Suprapubic skin (tissue), 4 donors: ENCODE measurements at regions not wholly inside any gene's neighbourhood (a gene's known extent, or its start where the extent isn't known, plus 50 kb on each side); places are given as distances from the start of the nearest gene placed in this dataset.
"Not testable (repeated sequence)": the region's sequence is repeated elsewhere in the genome, so short reads cannot be mapped to it uniquely, and the experiment has no call there.

Experiments used
- DNase-seq, 2 donors: peaks; one replicate each; pipeline ENCODE4 v3.0.0-alpha.2; 2019; ENCODE audit warnings: low spot score in 2 of 2
- H3K27ac ChIP-seq: fragments of 200-600 bp; sonication (generic); one replicate; pipeline ENCODE4 v1.5.1; 2019
- H3K27me3 ChIP-seq: fragments of 200-600 bp; sonication (generic); one replicate; pipeline ENCODE4 v1.5.1; 2019
- H3K36me3 ChIP-seq: fragments of 200-600 bp; sonication (generic); one replicate; pipeline ENCODE4 v1.5.1; 2019
- H3K4me1 ChIP-seq: fragments of 200-600 bp; sonication (generic); one replicate; pipeline ENCODE4 v1.5.1; 2019
- H3K4me3 ChIP-seq: fragments of 200-600 bp; sonication (generic); one replicate; pipeline ENCODE4 v1.5.1; 2019; ENCODE audit warnings: mild to moderate bottlenecking
- H3K9me3 ChIP-seq: fragments of 200-600 bp; sonication (generic); one replicate; pipeline ENCODE4 v1.5.1; 2019
- EP300 ChIP-seq: sonication (generic); formaldehyde crosslinking; IDR thresholded peaks from one replicate; pipeline ENCODE4 v1.6.1; 2017; ENCODE audit warnings: antibody characterized with exemption
- POLR2A ChIP-seq, 2 donors: fragments of 450-650 bp; IDR thresholded peaks; one replicate each; pipeline ENCODE4 v1.6.1; 2017; ENCODE audit warnings: antibody characterized with exemption in 2 of 2, mild to moderate bottlenecking in 2 of 2, moderate library complexity in 2 of 2
- POLR2AphosphoS5 ChIP-seq, 3 donors: sonication (generic); formaldehyde crosslinking; IDR thresholded peaks; one replicate each; pipeline ENCODE4 v1.6.1; 2017; ENCODE audit warnings: antibody characterized with exemption in 3 of 3
- WGBS: methylation state at CpG from one replicate; pipeline ENCODE4 v1.1.5; 2018; 5-methylcytosine and 5-hydroxymethylcytosine counted together
- TF ChIP-seq, protein P1 (sequence below), 2 donors: fragments of 200-600 bp in 1 of 2; fragments of 450-650 bp in 1 of 2; sonication (generic) in 1 of 2; IDR thresholded peaks; one replicate each; pipeline ENCODE4 v1.5.1; 2016 to 2019; ENCODE audit warnings: antibody characterized with exemption in 2 of 2, mild to moderate bottlenecking in 1 of 2, moderate library complexity in 1 of 2

- Histone ChIP-seq H3K4me3 (no peak overlapping the region), H3K9me3 (no peaks in the 10 kb centered on the region), H3K27ac (no peak overlapping the region), H3K4me1 (no peaks in the 10 kb centered on the region), H3K27me3 (peaks cover 9% of the 10 kb centered on the region), H3K36me3 (no peaks in the 10 kb centered on the region)
- 57% methylated on average over 2 of the region's 2 CpGs for WGBS
- no peak for DNase-seq
- TF ChIP-seq POLR2AphosphoS5 (IDR thresholded peaks at IDR 0.05) (no peak), EP300 (no peak), POLR2A (IDR thresholded peaks at IDR 0.05) (no peak)
- TF ChIP-seq, protein P1, sequence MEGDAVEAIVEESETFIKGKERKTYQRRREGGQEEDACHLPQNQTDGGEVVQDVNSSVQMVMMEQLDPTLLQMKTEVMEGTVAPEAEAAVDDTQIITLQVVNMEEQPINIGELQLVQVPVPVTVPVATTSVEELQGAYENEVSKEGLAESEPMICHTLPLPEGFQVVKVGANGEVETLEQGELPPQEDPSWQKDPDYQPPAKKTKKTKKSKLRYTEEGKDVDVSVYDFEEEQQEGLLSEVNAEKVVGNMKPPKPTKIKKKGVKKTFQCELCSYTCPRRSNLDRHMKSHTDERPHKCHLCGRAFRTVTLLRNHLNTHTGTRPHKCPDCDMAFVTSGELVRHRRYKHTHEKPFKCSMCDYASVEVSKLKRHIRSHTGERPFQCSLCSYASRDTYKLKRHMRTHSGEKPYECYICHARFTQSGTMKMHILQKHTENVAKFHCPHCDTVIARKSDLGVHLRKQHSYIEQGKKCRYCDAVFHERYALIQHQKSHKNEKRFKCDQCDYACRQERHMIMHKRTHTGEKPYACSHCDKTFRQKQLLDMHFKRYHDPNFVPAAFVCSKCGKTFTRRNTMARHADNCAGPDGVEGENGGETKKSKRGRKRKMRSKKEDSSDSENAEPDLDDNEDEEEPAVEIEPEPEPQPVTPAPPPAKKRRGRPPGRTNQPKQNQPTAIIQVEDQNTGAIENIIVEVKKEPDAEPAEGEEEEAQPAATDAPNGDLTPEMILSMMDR (IDR thresholded peaks at IDR 0.05): no peak
These were observed 91.1 kb upstream of the ZBTB18 start for GRCh38 chr1:243959998-243960397.

DNA sequence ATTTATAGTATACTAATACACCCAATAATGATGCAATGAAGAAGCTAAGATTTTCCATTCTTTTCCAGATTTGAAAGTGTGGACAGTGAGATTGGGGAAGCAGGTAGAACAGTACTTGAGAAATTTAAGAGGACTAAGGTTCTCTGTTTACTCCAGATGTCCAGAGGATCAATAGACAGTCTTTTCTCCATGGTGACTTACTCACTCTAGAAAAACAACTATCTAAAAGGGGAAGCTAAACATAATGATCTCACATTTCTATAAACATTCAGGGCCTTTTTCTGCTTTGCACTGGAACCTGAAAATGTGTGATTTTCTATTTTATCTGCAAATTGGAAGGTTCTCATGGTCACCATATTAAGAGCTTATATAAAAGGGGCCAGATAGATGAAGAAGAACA is 93.9 kb upstream of the ZBTB18 start:
- no peaks in the 10 kb centered on the region for H3K9me3 ChIP-seq
- H3K4me1 ChIP-seq: no peaks in the 10 kb centered on the region
- H3K4me3 ChIP-seq: no peak overlapping the region
- peaks cover 7% of the 10 kb centered on the region for H3K27me3 ChIP-seq
- TF ChIP-seq, protein P1 (IDR thresholded peaks at IDR 0.05): no peak
- TF ChIP-seq POLR2AphosphoS5 (IDR thresholded peaks at IDR 0.05): no peak
- no peak for TF ChIP-seq POLR2A (IDR thresholded peaks at IDR 0.05)
- no peak for TF ChIP-seq EP300
- no peak for DNase-seq
- H3K27ac ChIP-seq: no peak overlapping the region
- H3K36me3 ChIP-seq: no peaks in the 10 kb centered on the region

DNA sequence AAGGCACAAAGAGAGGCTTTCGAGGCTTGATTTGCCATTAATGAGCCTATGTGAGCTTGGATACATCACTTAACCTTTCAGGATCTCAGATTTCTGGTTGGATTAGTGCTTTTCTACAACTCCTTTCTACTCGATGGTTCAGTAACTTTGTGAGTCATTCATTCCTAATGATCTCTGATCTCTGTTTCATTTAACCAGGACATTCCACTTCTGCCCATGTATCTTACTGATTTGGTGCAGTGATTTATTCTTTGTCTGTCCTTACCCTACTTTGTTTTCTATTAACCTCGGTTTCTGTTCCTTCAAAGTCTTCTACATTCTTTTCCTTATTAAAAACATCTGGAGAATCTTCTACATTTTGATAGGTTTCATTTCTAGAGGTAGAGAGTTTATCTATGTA is 94.6 kb upstream of the ZBTB18 start:
- 59% methylated on average over 3 of the region's 3 CpGs for WGBS
- TF ChIP-seq POLR2A (IDR thresholded peaks at IDR 0.05) (no peak), EP300 (no peak), POLR2AphosphoS5 (IDR thresholded peaks at IDR 0.05) (no peak)
- TF ChIP-seq, protein P1 (IDR thresholded peaks at IDR 0.05): no peak
- H3K36me3 ChIP-seq: no peaks in the 10 kb centered on the region
- H3K4me3 ChIP-seq: no peak overlapping the region
- DNase-seq: no peak
- H3K27ac ChIP-seq: no peak overlapping the region
- H3K4me1 ChIP-seq: no peaks in the 10 kb centered on the region
- no peaks in the 10 kb centered on the region for H3K9me3 ChIP-seq
- H3K27me3 ChIP-seq: peaks cover 6% of the 10 kb centered on the region

GRCh38 chr1:243951207-243951606 is 99.9 kb upstream of the ZBTB18 start:
- WGBS: 89% methylated on average over 11 of the region's 11 CpGs
- not testable (repeated sequence) for H3K27ac ChIP-seq, H3K4me3 ChIP-seq, DNase-seq, H3K4me1 ChIP-seq, H3K9me3 ChIP-seq, H3K36me3 ChIP-seq, H3K27me3 ChIP-seq

DNA sequence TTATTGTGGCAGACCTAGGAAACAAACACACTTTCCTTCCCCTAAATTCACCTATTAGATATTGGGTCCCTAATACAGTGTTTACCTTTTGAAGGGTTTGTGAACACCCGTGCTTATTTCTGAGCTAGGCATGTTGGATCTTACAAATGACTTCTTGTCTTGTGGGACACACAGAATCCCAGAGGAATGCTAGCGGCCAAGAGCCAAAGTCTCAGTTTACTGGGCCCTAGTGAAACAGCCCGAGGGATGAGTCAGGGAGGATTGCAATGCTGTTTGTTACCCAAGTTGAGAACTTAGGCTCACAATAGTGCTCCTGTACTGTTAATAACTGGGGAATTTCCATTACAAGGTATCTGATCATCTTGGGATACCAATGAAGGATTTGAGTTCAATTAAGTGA is 100.1 kb upstream of the AKT3 start:
- no peak for DNase-seq

DNA sequence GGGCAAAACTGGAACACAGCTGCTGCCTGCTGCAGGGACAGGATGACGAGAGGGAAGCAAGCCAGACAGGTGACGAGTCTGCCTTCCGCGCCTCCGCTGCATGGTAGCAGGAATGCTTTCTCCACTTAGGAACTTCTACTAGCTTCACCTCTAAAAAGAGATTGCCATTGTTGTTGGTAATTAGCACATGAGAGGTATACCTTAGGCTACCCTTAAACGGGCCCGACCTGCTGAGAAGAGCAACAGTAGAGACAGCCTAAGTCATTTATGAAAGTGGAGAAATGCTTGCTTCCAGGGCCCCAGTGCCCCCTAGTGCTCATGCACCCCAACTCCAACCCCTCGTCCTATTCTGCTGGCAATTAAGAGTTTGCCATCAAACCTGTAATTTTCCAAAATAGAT is 96.9 kb upstream of the AKT3 start:
- no peaks in the 10 kb centered on the region for H3K27me3 ChIP-seq
- no peak for DNase-seq
- H3K4me1 ChIP-seq: no peaks in the 10 kb centered on the region
- 71% methylated on average over 8 of the region's 8 CpGs for WGBS
- H3K9me3 ChIP-seq: no peaks in the 10 kb centered on the region
- H3K4me3 ChIP-seq: no peak overlapping the region
- H3K27ac ChIP-seq: no peak overlapping the region
- H3K36me3 ChIP-seq: no peaks in the 10 kb centered on the region
- TF ChIP-seq POLR2A (IDR thresholded peaks at IDR 0.05): no peak
- TF ChIP-seq, protein P1 (IDR thresholded peaks at IDR 0.05): peak in 1 of 2 donors; percentile 9

More for the DNA sequence above, 100.1 kb upstream of the AKT3 start:
- Histone ChIP-seq H3K36me3 (no peaks in the 10 kb centered on the region), H3K4me1 (no peaks in the 10 kb centered on the region), H3K4me3 (no peak overlapping the region), H3K9me3 (no peaks in the 10 kb centered on the region), H3K27ac (no peak overlapping the region), H3K27me3 (no peaks in the 10 kb centered on the region)
- WGBS: 44% methylated on average over 3 of the region's 3 CpGs
- TF ChIP-seq EP300 (no peak), POLR2AphosphoS5 (IDR thresholded peaks at IDR 0.05) (no peak), POLR2A (IDR thresholded peaks at IDR 0.05) (no peak)
- TF ChIP-seq, protein P1 (IDR thresholded peaks at IDR 0.05): no peak
